Thyroid gland (tissue), 4 donors: ENCODE measurements at regions not wholly inside any gene's neighbourhood (a gene's known extent, or its start where the extent isn't known, plus 50 kb on each side); places are given as distances from the start of the nearest gene placed in this dataset.
A peak's percentile ranks its signal among the peaks of the same experiment; 100 is the strongest.

Experiments
- DNase-seq, 2 donors: peaks; one replicate each; pipeline ENCODE4 v3.0.0-alpha.2; 2019
- H3K27ac ChIP-seq, 3 donors: fragments of 200-600 bp; sonication (generic); 1 replicate in 2 of 3; 2 replicates in 1 of 3; pipeline ENCODE4 v1.5.1; 2016 to 2019; ENCODE audit warnings: mild to moderate bottlenecking in 1 of 3, moderate library complexity in 1 of 3
- H3K27me3 ChIP-seq: fragments of 200-600 bp; sonication (generic); one replicate; pipeline ENCODE4 v1.5.1; 2019
- H3K36me3 ChIP-seq, 2 donors: fragments of 200-600 bp; sonication (generic); one replicate each; pipeline ENCODE4 v1.5.1; 2016 to 2019
- H3K4me1 ChIP-seq, 2 donors: fragments of 200-600 bp; sonication (generic); one replicate each; pipeline ENCODE4 v1.5.1; 2017 to 2019
- H3K4me3 ChIP-seq, 3 donors: fragments of 200-600 bp; sonication (generic); replicated peaks in 1 of 3; 1 replicate in 2 of 3; 2 replicates in 1 of 3; pipeline ENCODE4 v1.5.1; 2016; ENCODE audit warnings: mild to moderate bottlenecking in 1 of 3
- H3K9me3 ChIP-seq: fragments of 200-600 bp; sonication (generic); one replicate; pipeline ENCODE4 v1.5.1; 2017
- POLR2A ChIP-seq, 2 donors: fragments of 450-650 bp; IDR thresholded peaks; one replicate each; pipeline ENCODE4 v1.6.1; 2017; ENCODE audit warnings: antibody characterized with exemption in 2 of 2, mild to moderate bottlenecking in 2 of 2, moderate library complexity in 1 of 2
- WGBS, 2 donors: methylation state at CpG; one replicate each; pipeline ENCODE4 v1.1.5; 2017; 5-methylcytosine and 5-hydroxymethylcytosine counted together
- intact Hi-C: fragments of 100-400 bp; cut with DNase I; formaldehyde crosslinking; loops from one replicate; pipeline ENCODE4 v1.15.1; 2023
- TF ChIP-seq, protein P1 (sequence below), 6 experiments: fragments of 200-600 bp in 3 of 6; fragments of 450-650 bp in 3 of 6; sonication (generic) in 3 of 6; IDR thresholded peaks; one replicate each; pipeline ENCODE4 v1.5.1; 2016 to 2019; ENCODE audit warnings: antibody characterized with exemption in 6 of 6, mild to moderate bottlenecking in 2 of 6, inconsistent platforms in 1 of 6, moderate library complexity in 1 of 6

DNA sequence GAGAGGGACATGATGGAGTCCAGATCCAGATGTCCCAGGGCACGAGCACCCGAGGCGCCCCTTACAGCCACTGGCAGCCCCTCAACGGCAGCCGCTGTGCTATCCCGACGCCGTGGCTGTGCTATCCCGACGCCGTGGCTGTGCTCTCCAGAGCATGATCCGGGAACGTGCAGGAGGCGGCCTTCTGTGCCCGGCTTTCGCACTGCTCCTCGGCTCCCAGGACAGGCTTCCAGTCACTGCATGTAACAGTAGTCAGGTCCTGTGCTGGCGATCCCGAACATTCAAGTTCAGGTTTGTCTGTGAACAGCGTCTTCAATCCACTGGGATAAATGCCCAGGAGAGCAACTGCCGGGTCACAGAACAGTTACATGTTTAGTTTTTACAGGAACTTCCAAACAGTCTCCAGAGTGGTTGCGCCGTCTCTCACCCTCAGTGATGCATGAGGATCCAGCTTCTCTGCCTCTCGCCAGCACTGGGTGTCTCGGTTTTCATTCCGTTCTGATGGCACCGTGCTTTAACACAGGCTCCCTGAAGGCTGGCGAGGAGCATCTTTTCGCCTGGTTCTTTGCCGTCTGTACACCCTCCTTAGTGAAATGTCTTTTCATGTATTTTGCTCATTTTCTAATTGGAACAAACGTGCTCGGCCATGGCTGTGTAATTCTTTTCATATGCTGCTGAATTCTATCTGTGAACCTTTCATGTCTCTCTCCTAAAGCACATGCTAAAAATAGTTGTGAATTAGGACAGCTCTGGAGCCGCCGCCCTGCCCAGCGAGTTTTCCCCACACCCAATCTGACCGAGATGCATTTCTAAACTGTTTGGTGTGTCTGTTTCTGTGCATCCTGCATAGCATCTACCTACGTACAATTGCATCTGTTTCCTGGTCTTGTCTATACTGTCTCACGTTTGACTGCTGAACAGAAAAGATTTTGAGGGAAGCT, 72.6 kb upstream of the METRNL start:
- Histone ChIP-seq H3K9me3 (no peaks in the 10 kb centered on the region), H3K27me3 (no peaks in the 10 kb centered on the region), H3K27ac (no peak overlapping the region), H3K4me1 (peaks cover 9 to 16% of the 10 kb centered on the region in 2 donors), H3K4me3 (no peak overlapping the region), H3K36me3 (no peaks in the 10 kb centered on the region)
- no peak for TF ChIP-seq POLR2A (IDR thresholded peaks at IDR 0.05)
- TF ChIP-seq, protein P1, sequence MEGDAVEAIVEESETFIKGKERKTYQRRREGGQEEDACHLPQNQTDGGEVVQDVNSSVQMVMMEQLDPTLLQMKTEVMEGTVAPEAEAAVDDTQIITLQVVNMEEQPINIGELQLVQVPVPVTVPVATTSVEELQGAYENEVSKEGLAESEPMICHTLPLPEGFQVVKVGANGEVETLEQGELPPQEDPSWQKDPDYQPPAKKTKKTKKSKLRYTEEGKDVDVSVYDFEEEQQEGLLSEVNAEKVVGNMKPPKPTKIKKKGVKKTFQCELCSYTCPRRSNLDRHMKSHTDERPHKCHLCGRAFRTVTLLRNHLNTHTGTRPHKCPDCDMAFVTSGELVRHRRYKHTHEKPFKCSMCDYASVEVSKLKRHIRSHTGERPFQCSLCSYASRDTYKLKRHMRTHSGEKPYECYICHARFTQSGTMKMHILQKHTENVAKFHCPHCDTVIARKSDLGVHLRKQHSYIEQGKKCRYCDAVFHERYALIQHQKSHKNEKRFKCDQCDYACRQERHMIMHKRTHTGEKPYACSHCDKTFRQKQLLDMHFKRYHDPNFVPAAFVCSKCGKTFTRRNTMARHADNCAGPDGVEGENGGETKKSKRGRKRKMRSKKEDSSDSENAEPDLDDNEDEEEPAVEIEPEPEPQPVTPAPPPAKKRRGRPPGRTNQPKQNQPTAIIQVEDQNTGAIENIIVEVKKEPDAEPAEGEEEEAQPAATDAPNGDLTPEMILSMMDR (IDR thresholded peaks at IDR 0.05), result no peak
- DNase-seq, result peak; percentile 32 to 48
- intact Hi-C loops, result no loop called here
- 85 to 90% methylated on average over 31 to 38 of the region's 38 CpGs for WGBS, 2 donors

DNA sequence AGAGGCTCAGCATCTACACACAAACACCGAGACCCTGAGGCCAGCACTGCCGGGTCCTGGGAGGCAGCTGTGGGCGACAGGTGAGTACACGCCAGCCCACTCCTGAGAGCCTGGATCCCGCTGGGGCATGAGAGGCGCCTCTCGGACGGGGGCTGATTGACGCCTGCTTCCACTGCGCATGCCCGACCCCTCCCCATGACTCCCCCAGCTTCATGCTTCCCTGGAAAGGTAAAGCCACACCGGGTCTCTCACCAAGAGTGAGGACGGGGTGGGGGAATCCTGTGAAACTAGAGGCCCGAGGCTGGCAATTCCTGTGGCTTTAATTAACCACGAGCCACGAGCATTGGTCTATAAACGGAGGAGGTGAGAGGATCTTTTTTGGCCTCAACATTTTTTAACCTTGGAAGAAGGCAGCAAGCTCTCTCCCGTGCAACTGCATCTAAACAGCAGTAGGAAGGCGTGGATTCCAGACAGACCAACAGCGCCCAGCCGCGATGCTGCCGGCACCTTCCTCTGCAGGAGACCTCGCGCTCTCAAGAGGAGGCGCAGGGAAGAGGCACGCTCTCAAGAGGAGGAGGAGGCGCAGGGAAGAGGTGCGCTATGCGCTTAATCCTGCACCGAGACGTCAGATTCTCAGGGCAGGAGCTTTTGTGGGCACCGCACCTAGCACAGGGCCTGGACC, 71.8 kb upstream of the METRNL start:
- DNase-seq, result peak; percentile 38 to 40
- TF ChIP-seq, protein P1 (IDR thresholded peaks at IDR 0.05), result no peak
- no peak for TF ChIP-seq POLR2A (IDR thresholded peaks at IDR 0.05)
- H3K27ac ChIP-seq, result no peak overlapping the region
- no peaks in the 10 kb centered on the region for H3K36me3 ChIP-seq
- peaks cover 9 to 16% of the 10 kb centered on the region in 2 donors for H3K4me1 ChIP-seq
- H3K27me3 ChIP-seq, result no peaks in the 10 kb centered on the region
- 67 to 81% methylated on average over 29 to 32 of the region's 33 CpGs for WGBS, 2 donors
- H3K4me3 ChIP-seq, result no peak overlapping the region
- H3K9me3 ChIP-seq, result no peaks in the 10 kb centered on the region
- intact Hi-C loops, result no loop called here

DNA sequence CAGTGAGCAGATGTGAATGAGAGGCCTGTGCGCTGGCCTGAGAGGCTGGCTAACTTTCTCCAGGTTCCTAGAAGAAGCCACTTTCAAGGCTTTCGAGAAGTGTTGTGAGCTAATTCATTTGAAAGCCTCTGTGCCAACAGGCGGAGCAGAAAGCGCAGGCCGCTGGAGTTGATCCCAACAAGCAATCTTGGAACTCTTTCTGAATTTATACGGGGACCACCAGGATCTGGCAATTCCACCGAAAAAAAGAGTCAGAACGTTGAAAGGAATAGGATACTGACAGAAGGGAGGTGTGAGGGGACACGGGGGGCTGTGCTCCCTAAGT, 71.3 kb upstream of the METRNL start:
- 62% methylated on average over 8 to 9 of the region's 9 CpGs for WGBS, 2 donors
- H3K4me3 ChIP-seq, result no peak overlapping the region
- no peak overlapping the region for H3K27ac ChIP-seq
- intact Hi-C loops, result no loop called here
- no peaks in the 10 kb centered on the region for H3K9me3 ChIP-seq
- H3K27me3 ChIP-seq, result no peaks in the 10 kb centered on the region
- no peaks in the 10 kb centered on the region for H3K36me3 ChIP-seq
- H3K4me1 ChIP-seq, result peaks cover 9 to 16% of the 10 kb centered on the region in 2 donors
- no peak for TF ChIP-seq POLR2A (IDR thresholded peaks at IDR 0.05)
- TF ChIP-seq, protein P1 (IDR thresholded peaks at IDR 0.05), result no peak
- DNase-seq, result peak in 1 of 2 donors; percentile 51

DNA sequence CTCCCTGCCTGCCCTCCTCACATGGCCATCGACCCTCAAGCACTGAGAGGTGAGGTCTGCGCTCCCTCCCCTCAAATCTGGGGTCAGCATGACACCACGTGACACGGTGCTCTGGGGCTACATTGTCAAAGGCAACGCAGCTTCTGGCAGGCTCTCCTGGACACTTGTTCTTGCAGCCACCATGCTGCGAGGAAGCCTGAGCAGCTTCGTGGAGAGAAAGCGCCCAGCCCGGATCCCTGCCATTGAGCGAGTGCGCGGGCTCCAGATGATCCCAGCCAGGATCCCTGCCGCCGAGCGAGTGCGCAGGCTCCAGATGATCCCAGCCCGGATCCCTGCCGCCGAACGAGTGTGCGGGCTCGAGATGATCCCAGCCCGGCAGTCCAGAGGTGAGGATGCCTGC, 70.9 kb upstream of the METRNL start:
- DNase-seq, result no peak
- WGBS, 2 donors, result 90 to 96% methylated on average over 16 to 20 of the region's 23 CpGs
- TF ChIP-seq POLR2A (IDR thresholded peaks at IDR 0.05), result no peak
- TF ChIP-seq, protein P1 (IDR thresholded peaks at IDR 0.05), result no peak
- no peaks in the 10 kb centered on the region for H3K27me3 ChIP-seq
- intact Hi-C loops, result no loop called here
- H3K27ac ChIP-seq, result no peak overlapping the region
- no peaks in the 10 kb centered on the region for H3K36me3 ChIP-seq
- H3K9me3 ChIP-seq, result no peaks in the 10 kb centered on the region
- H3K4me3 ChIP-seq, result no peak overlapping the region
- H3K4me1 ChIP-seq, result peaks cover 9 to 16% of the 10 kb centered on the region in 2 donors
